Umbilical cord (tissue), 1 donor: ENCODE measurements at regions not wholly inside any gene's neighbourhood (a gene's known extent, or its start where the extent isn't known, plus 50 kb on each side); places are given as distances from the start of the nearest gene placed in this dataset.
A peak's percentile ranks its signal among the peaks of the same experiment; 100 is the strongest.
"Not testable (repeated sequence)": the region's sequence is repeated elsewhere in the genome, so short reads cannot be mapped to it uniquely, and the experiment has no call there.

Source experiments
- DNase-seq: peaks from one replicate; pipeline ENCODE4 v3.0.0-alpha.2; 2015; ENCODE audit warnings: low spot score

GRCh38 chr9:62798884-62799850 lies 1609.3 kb downstream of the SPATA31A7 start:
- peak; percentile 38 for DNase-seq

DNA sequence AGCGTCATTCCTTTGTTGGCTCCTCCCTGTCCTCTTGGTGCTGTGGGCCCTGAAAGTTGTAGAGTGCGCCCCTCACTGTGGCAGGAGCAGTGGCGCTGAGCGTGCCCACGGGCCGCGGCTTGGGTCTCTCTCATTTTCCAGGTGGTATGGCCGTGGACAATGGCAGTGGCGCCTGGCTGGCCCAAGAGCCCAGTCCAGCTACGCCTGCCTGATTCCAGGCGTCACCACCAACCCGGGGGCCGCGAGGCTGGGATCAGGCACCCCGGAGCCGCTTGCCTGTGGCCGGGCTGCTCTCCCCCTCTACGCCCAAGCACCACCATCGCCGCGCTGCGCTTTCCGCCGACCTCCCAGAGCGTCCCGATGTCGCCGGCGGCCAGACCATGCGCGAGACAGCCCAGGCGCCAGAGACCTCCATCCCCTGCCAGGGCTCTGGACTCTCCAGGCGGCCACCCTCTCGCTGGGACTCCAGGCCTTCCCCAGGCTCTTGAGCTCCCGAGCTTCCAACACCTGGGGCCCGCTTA lies 1610.1 kb downstream of the SPATA31A7 start:
- peak; percentile 18 for DNase-seq

DNA sequence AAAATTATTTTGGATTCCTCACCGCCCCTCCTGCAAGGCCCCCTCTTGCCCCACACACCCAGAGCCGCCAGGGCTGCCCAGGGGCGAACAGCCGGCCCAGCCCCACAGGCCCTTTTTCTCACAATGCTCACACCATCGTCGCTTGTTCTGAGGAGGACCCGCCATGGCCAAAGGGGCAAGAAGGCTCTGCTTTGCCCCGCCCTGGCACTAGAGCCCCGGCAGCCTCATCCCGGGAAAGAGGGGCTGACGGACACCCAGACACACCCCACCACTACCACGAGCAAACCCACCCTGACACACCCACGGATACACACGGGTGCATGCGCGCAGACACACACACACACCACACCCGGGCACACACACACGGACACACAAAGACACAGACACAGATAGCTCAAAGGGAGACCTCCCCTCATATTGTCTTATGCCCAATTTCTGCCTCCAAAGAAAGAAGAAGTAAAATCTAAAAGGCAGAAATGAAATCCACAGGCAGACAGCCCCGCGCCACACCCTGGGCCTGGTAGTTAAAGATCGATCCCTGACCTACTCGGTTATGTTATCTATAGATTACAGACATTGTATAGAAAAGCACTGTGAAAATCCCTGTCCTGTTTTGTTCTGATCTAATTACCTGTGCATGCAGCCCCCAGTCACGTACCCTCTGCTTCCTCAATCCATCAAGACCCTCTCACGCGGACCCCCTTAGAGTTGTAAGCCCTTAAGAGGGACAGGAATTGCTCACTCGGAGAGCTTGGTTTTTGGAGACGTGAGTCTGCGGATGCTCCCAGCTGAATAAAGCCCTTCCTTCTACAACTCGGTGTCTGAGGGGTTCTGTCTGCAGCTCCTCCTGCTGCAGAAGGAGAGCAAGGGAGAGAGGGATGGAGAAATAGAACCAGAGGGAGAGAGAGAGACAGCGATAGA lies 1610.9 kb downstream of the SPATA31A7 start:
- peak; percentile 39 for DNase-seq

DNA sequence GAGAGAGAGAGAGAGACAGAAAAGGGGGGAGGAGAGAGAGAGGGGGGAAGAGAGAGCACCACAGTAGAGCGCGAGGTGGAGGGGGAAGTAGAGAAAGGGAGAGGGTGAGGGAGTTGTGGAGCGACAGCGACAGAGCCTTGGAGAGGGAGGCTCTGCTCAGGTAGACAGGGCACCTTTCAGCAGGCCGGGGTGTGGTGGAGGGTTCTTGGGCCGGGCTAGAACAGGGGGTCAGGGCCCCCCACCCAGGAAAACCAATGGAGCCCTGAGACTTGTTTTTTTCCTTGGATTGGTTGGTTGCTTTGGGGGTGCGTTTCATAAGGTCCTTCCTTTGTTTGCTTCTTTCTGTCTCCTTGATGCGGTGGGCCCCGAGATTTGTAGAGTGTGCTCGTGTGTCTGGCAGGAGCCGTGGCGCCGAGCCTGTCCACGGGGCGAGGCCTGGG lies 1611.6 kb downstream of the SPATA31A7 start:
- peak; percentile 44 for DNase-seq

GRCh38 chr9:62801961-62802718 lies 1612.3 kb downstream of the SPATA31A7 start:
- peak; percentile 93 for DNase-seq

- DNase-seq: not testable (repeated sequence)
Measured at GRCh38 chr9:62802719-62803079, 1612.9 kb downstream of the SPATA31A7 start.

- DNase-seq: peak; percentile 18
Measured at GRCh38 chr9:62803099-62803498, 1613.3 kb downstream of the SPATA31A7 start.

GRCh38 chr9:62804314-62804713 lies 1614.5 kb downstream of the SPATA31A7 start:
- not testable (repeated sequence) for DNase-seq

- not testable (repeated sequence) for DNase-seq
Measured at GRCh38 chr9:62807424-62807823, 1617.6 kb downstream of the SPATA31A7 start.

DNA sequence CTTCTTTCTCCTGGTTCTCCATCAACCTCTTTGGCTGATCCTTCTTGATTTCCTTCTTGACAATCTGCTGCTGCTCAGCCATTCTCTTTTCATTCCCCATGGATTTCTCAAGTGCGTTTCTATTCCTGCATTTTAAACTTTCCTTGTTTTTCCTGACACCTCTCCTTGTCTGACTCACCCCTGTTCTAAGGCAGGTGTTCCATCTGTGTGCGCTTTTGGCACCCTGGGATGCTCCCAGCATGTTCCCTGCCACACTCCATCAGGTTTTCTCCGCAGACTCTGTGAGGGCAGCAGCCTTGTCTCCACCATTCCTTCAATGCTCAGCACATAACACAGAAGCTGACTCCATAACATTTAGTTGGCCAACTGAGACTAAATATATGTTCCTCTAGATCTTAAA lies 1618.2 kb downstream of the SPATA31A7 start:
- DNase-seq: not testable (repeated sequence)

- DNase-seq: not testable (repeated sequence)
Measured at GRCh38 chr9:62810318-62810717, 1620.5 kb downstream of the SPATA31A7 start.

GRCh38 chr9:62810811-62811315 lies 1621.0 kb downstream of the SPATA31A7 start:
- not testable (repeated sequence) for DNase-seq

DNA sequence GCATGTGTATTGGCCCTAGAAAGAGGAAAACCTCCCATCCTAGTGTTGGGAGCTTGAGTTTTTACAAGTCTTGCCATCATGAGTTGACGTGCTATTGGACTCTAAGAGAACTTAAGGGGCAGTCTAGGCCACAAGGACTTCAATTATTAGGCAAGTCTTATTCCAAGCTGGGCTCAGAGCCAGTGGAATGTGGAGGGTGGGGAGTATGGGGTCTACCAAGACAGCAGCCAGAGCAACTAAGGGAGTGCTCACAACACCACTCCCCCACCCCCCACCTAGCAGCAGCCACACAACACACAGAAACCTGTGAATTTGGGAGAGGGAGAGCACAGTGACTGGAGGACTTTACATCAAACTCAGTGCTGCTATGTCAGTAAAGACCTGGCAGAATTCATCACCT lies 1625.6 kb downstream of the SPATA31A7 start:
- not testable (repeated sequence) for DNase-seq

DNA sequence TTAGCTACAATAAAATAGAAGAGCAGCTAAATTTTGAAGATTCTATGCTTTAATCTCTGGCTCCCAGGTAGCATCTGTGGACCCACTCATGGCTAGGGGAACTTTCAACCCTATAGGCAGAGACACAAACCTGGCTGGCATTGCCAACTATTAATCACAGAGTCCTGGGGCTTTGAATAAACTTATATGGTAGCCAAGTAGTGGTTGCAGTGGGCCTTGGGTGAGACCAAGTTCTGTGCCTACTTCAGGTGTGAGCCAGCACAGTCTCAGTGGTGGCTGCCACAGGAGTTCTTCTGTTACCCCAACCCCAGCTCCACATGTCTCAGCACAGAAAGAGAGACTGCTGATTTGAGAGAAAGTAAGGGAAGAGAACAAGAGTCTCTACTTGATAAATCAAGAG lies 1626.5 kb downstream of the SPATA31A7 start:
- DNase-seq: not testable (repeated sequence)

DNA sequence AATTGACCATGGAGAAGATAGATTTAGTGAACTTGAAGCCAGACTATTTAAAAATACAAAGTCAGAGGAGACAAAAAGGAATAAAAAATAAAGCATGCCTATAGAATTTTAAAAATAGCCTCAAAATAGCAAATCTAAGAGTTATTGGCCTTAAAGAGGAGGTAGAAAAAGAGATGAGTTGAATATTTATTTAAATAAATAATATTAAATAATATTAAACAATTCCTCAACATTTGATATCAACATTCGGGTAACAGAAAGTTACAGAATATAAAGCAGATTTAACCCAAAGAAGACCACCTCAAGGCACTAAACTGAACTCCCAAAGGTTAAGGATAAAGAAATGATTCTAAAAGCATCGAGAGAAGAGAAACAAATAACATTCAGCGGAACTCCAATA lies 1627.4 kb downstream of the SPATA31A7 start:
- not testable (repeated sequence) for DNase-seq

DNA sequence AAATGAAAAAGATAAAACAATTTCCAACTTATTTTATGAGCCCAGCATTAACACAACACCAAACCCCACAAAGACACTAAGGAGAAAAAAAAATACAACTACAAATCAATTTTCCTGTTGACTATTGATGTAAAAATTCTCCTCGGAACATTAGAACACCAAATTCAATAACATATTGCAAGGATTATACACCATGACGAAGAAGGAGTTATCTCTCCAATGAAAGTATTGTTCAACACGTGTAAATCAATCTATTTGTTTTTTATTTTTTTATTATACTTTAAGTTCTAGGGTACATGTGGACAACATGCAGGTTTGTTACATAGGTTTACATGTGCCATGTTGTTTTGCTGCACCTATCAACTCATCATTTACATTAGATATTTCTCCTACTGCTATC lies 1632.3 kb downstream of the SPATA31A7 start:
- DNase-seq: not testable (repeated sequence)

GRCh38 chr9:62827957-62828907 lies 1638.4 kb downstream of the SPATA31A7 start:
- not testable (repeated sequence) for DNase-seq

DNA sequence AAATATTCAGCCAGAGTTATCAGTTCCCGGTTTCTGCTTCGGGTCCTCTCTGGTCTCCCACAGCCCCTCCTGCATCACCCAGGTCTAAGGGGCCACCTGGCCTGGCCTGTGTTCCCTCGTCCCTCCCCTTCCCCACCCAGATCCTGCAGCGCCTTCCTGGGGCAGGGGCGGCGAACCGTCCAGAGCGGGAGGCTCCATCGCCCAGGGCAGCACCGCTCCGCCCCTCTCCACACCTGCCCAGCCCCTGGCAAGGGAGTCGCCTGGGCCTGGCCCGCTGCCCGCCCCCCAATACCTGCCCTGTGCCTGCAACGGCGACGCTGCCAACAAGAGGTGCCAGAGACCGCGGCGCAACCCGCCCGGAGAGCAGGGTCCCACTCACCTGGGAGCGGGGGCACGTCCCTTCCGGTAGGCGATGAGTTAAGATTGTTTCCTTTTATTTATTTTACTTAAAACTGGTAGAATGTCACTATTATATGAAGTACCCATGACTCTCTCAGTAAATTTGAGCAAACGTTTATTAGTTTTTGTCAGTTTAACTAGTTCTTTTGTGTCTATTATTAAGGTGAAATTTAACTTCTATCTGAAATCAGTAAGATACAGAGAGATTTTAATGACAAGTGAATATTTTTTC lies 1641.1 kb downstream of the SPATA31A7 start:
- DNase-seq: not testable (repeated sequence)
